ENCODE measurements at regions not wholly inside any gene's neighbourhood (a gene's known extent, or its start where the extent isn't known, plus 50 kb on each side); places are given as distances from the start of the nearest gene placed in this dataset.

DNA sequence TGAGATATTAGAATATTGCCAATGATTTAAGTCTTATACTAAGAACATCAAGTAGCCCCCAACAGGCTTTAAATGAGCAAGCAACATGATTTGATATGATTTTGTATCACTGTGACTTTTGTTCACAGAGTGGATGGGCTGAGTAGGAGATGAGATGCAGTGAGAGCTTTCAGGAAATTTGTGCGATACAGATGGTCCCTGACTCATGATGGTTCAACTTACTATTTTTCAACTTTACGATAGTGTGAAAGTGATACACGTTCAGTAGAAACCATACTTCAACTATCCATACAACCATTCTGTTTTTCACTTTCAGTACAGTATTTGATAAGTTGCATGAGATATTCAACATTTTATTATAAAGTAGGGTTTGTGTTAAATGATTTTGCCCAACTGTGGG is 78.7 kb upstream of the NWD2 start:
- TF ChIP-seq, protein P1, sequence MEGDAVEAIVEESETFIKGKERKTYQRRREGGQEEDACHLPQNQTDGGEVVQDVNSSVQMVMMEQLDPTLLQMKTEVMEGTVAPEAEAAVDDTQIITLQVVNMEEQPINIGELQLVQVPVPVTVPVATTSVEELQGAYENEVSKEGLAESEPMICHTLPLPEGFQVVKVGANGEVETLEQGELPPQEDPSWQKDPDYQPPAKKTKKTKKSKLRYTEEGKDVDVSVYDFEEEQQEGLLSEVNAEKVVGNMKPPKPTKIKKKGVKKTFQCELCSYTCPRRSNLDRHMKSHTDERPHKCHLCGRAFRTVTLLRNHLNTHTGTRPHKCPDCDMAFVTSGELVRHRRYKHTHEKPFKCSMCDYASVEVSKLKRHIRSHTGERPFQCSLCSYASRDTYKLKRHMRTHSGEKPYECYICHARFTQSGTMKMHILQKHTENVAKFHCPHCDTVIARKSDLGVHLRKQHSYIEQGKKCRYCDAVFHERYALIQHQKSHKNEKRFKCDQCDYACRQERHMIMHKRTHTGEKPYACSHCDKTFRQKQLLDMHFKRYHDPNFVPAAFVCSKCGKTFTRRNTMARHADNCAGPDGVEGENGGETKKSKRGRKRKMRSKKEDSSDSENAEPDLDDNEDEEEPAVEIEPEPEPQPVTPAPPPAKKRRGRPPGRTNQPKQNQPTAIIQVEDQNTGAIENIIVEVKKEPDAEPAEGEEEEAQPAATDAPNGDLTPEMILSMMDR (IDR thresholded peaks at IDR 0.05) = no peak
- TF ChIP-seq POLR2A (IDR thresholded peaks at IDR 0.05) = no peak
- TF ChIP-seq POLR2AphosphoS5 (IDR thresholded peaks at IDR 0.05) = no peak

All from sigmoid colon (tissue), 4 donors.